ENCODE measurements at regions not wholly inside any gene's neighbourhood (a gene's known extent, or its start where the extent isn't known, plus 50 kb on each side); places are given as distances from the start of the nearest gene placed in this dataset.

DNA sequence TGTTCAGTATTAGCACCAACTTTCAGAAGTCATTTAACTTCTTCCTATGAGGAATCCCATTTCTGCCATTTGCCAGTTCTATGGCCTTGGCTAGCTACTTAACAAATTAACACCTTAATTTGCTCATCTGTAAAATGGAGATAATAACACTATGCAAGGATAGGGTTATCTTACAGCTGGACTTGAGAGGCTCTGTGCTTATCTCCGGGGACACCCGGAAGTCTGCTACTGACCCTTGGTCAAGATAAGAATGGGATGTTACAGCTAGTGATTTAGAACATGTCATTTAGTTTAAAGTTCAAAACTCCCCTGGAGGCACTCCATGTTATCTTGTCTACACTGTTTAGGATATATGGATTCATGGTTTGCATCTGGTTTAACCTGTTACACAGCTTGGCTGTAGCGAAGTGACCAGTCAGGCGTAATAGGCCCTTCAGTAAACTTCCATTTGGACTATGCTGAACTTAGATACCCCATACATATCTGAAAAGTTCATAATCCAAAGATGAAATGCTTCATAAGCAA lies 156.0 kb upstream of the CD96 start:
- TF ChIP-seq, protein P1, sequence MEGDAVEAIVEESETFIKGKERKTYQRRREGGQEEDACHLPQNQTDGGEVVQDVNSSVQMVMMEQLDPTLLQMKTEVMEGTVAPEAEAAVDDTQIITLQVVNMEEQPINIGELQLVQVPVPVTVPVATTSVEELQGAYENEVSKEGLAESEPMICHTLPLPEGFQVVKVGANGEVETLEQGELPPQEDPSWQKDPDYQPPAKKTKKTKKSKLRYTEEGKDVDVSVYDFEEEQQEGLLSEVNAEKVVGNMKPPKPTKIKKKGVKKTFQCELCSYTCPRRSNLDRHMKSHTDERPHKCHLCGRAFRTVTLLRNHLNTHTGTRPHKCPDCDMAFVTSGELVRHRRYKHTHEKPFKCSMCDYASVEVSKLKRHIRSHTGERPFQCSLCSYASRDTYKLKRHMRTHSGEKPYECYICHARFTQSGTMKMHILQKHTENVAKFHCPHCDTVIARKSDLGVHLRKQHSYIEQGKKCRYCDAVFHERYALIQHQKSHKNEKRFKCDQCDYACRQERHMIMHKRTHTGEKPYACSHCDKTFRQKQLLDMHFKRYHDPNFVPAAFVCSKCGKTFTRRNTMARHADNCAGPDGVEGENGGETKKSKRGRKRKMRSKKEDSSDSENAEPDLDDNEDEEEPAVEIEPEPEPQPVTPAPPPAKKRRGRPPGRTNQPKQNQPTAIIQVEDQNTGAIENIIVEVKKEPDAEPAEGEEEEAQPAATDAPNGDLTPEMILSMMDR (IDR thresholded peaks at IDR 0.05), result no peak
- no peak for TF ChIP-seq POLR2A (IDR thresholded peaks at IDR 0.05)

Data from testis (tissue), 2 donors.